Brain microvascular endothelial cell (primary cell): ENCODE measurements at regions not wholly inside any gene's neighbourhood (a gene's known extent, or its start where the extent isn't known, plus 50 kb on each side); places are given as distances from the start of the nearest gene placed in this dataset.

Experiments
- DNase-seq: peaks from one replicate; pipeline ENCODE4 v3.0.0-alpha.2; 2020
- H3K27ac ChIP-seq: fragments of 250-450 bp; sonication (Bioruptor Pico); 2 replicates; pipeline ENCODE4 v1.5.1; 2020; ENCODE audit warnings: mild to moderate bottlenecking, moderate library complexity
- H3K27me3 ChIP-seq: fragments of 250-450 bp; sonication (Bioruptor Pico); replicated peaks from 2 replicates; pipeline ENCODE4 v1.5.1; 2020; ENCODE audit warnings: mild to moderate bottlenecking
- H3K36me3 ChIP-seq: fragments of 250-450 bp; sonication (Bioruptor Pico); replicated peaks from 2 replicates; pipeline ENCODE4 v1.5.1; 2020; ENCODE audit warnings: mild to moderate bottlenecking
- H3K4me3 ChIP-seq: 2 replicates; pipeline ENCODE4 v1.5.1; 2011; ENCODE audit warnings: low read depth, mild to moderate bottlenecking, control low read depth, low read length, moderate library complexity
- CTCF ChIP-seq: IDR thresholded peaks from 2 replicates; pipeline ENCODE4 v1.5.1; 2011; ENCODE audit warnings: low read depth, mild to moderate bottlenecking, moderate library complexity, low read length, control low read depth, inconsistent platforms; ENCODE audit errors: missing control alignments
- in situ Hi-C: cut with HindIII; loops from 2 replicates; pipeline ENCODE4 v1.10.0; 2017; ENCODE audit warnings: low sequenced_read_pairs, low pct_ligation_motif_present

- DNase-seq: peak; percentile 44
- in situ Hi-C loops: no loop called here
- H3K36me3 ChIP-seq: no peaks in the 10 kb centered on the region
- no peaks in the 10 kb centered on the region for H3K27me3 ChIP-seq
- no peak overlapping the region for H3K4me3 ChIP-seq
- H3K27ac ChIP-seq: peak overlapping the region; percentile 98
- TF ChIP-seq CTCF: no peak
These were observed 65.8 kb upstream of the AKAP13 start for GRCh38 chr15:85314633-85315032.

- peak; percentile 35 for DNase-seq
- no peaks in the 10 kb centered on the region for H3K27me3 ChIP-seq
- no peaks in the 10 kb centered on the region for H3K36me3 ChIP-seq
- in situ Hi-C loops: no loop called here
- peak; percentile 3 for TF ChIP-seq CTCF
- peak overlapping the region; percentile 27 for H3K27ac ChIP-seq
- no peak overlapping the region for H3K4me3 ChIP-seq
These were observed 64.0 kb upstream of the AKAP13 start for GRCh38 chr15:85316244-85316934.

GRCh38 chr15:85318048-85318731 lies 62.2 kb upstream of the AKAP13 start:
- Histone ChIP-seq H3K27me3 (no peaks in the 10 kb centered on the region), H3K36me3 (no peaks in the 10 kb centered on the region), H3K4me3 (no peak overlapping the region), H3K27ac (peak overlapping the region; percentile 82)
- peak; percentile 42 for TF ChIP-seq CTCF
- in situ Hi-C loops: no loop called here
- peak; percentile 91 for DNase-seq

- H3K27me3 ChIP-seq: no peaks in the 10 kb centered on the region
- peak overlapping the region; percentile 82 for H3K27ac ChIP-seq
- TF ChIP-seq CTCF: no peak
- no peaks in the 10 kb centered on the region for H3K36me3 ChIP-seq
- in situ Hi-C loops: no loop called here
- H3K4me3 ChIP-seq: no peak overlapping the region
- no peak for DNase-seq
These were observed 61.7 kb upstream of the AKAP13 start for GRCh38 chr15:85318732-85319076.

GRCh38 chr15:85324202-85324601 lies 56.2 kb upstream of the AKAP13 start:
- TF ChIP-seq CTCF: no peak
- no peak overlapping the region for H3K27ac ChIP-seq
- H3K4me3 ChIP-seq: no peak overlapping the region
- in situ Hi-C loops: no loop called here
- H3K27me3 ChIP-seq: no peaks in the 10 kb centered on the region
- DNase-seq: no peak
- H3K36me3 ChIP-seq: no peaks in the 10 kb centered on the region

GRCh38 chr15:85325834-85326233 lies 54.6 kb upstream of the AKAP13 start:
- H3K27ac ChIP-seq: no peak overlapping the region
- H3K27me3 ChIP-seq: no peaks in the 10 kb centered on the region
- DNase-seq: no peak
- no peak overlapping the region for H3K4me3 ChIP-seq
- no peak for TF ChIP-seq CTCF
- H3K36me3 ChIP-seq: no peaks in the 10 kb centered on the region
- in situ Hi-C loops: no loop called here
